Stomach (tissue), 4 donors: ENCODE measurements at regions not wholly inside any gene's neighbourhood (a gene's known extent, or its start where the extent isn't known, plus 50 kb on each side); places are given as distances from the start of the nearest gene placed in this dataset.

Source experiments
- EP300 ChIP-seq: sonication (generic); formaldehyde crosslinking; IDR thresholded peaks from one replicate; pipeline ENCODE4 v1.6.1; 2017; ENCODE audit warnings: antibody characterized with exemption
- POLR2AphosphoS5 ChIP-seq, 3 donors: sonication (generic); formaldehyde crosslinking; IDR thresholded peaks; one replicate each; pipeline ENCODE4 v1.6.1; 2016; ENCODE audit warnings: antibody characterized with exemption in 3 of 3
- TF ChIP-seq, protein P1 (sequence below), 7 experiments: fragments of 450-650 bp in 4 of 7; fragments of 200-600 bp in 3 of 7; sonication (generic) in 3 of 7; IDR thresholded peaks; one replicate each; pipeline ENCODE4 v1.5.1; 2016 to 2019; ENCODE audit warnings: antibody characterized with exemption in 7 of 7, control low read depth in 2 of 7, mild to moderate bottlenecking in 1 of 7

DNA sequence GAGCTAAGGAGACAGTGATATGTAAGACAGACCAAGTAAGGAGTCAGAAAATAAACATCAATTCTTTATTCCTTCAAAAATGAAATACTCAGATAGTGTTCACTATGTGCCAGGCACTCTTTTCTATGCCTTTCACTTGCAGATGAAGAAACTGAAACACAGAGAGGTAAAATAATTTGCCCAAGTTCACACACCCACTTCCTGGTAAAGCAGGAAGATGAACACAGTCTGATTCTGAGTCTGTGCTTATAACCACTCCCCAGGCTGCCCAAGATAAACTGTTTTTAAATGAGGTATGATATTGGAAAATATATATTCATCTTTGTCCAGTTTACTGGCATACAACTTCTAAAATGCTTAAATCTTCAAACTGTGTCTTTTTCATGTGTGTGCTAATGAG lies 294.4 kb upstream of the NPVF start:
- TF ChIP-seq EP300: no peak
- TF ChIP-seq, protein P1, sequence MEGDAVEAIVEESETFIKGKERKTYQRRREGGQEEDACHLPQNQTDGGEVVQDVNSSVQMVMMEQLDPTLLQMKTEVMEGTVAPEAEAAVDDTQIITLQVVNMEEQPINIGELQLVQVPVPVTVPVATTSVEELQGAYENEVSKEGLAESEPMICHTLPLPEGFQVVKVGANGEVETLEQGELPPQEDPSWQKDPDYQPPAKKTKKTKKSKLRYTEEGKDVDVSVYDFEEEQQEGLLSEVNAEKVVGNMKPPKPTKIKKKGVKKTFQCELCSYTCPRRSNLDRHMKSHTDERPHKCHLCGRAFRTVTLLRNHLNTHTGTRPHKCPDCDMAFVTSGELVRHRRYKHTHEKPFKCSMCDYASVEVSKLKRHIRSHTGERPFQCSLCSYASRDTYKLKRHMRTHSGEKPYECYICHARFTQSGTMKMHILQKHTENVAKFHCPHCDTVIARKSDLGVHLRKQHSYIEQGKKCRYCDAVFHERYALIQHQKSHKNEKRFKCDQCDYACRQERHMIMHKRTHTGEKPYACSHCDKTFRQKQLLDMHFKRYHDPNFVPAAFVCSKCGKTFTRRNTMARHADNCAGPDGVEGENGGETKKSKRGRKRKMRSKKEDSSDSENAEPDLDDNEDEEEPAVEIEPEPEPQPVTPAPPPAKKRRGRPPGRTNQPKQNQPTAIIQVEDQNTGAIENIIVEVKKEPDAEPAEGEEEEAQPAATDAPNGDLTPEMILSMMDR (IDR thresholded peaks at IDR 0.05): no peak
- TF ChIP-seq POLR2AphosphoS5 (IDR thresholded peaks at IDR 0.05): no peak
